GM21576 (cell line): ENCODE measurements at regions not wholly inside any gene's neighbourhood (a gene's known extent, or its start where the extent isn't known, plus 50 kb on each side); places are given as distances from the start of the nearest gene placed in this dataset.

ENCODE experiments used
- ATAC-seq: cut with Tn5 transposase; IDR thresholded peaks from one replicate; pipeline ENCODE4 v1.9.1; 2021; ENCODE audit warnings: mild to moderate bottlenecking, moderate library complexity; ENCODE audit not compliant: unreplicated experiment

GRCh38 chr2:19725392-19725791, 176.4 kb downstream of the TTC32 start:
- ATAC-seq, result no peak

GRCh38 chr2:19723021-19723420, 178.8 kb downstream of the TTC32 start:
- no peak for ATAC-seq

DNA sequence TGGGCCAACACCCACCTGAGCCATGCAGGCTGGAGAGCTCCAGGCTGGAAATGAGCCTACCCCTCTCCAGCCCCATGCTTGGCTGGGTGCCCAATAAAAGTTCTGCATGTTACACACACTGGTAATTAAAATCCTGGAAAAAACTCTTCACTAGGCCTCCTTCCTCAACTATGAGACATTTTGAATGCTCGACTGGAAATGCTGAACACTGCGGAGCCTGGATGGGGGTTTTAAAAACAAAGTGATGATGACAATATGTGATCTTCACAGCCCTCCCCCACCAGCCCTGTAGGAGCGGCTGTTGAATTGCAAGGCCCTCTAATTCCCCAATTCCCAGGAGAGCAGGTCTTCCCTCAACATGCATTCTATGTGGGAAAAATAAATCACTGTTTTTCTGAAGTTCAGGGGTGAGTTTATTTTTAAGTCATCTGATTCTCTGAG, 179.2 kb downstream of the TTC32 start:
- no peak for ATAC-seq

GRCh38 chr2:19720306-19720705, 181.5 kb downstream of the TTC32 start:
- no peak for ATAC-seq

DNA sequence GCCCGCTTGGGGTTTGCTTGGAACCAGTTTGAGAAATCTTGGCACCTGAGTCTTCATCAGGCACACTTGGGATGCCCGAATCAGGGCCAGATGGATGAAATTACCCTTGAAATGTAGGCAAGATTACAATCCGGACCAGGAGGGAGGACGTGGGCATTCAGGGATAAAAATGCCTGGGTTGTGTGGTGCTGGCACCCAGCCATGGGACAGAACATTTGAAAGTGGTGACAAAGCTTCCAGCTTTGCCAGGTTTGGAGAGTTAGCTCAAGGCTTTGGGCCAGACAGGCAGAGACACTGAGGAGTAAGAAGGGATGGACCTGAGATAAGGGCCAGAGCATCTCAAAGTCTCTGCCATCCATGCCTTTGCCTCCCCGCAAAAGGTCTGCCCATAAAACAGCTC, 182.2 kb downstream of the TTC32 start:
- no peak for ATAC-seq

- ATAC-seq, result no peak
These were observed 184.3 kb downstream of the TTC32 start for GRCh38 chr2:19717446-19717845.

- ATAC-seq, result no peak
These were observed 186.9 kb downstream of the TTC32 start for GRCh38 chr2:19714926-19715325.

DNA sequence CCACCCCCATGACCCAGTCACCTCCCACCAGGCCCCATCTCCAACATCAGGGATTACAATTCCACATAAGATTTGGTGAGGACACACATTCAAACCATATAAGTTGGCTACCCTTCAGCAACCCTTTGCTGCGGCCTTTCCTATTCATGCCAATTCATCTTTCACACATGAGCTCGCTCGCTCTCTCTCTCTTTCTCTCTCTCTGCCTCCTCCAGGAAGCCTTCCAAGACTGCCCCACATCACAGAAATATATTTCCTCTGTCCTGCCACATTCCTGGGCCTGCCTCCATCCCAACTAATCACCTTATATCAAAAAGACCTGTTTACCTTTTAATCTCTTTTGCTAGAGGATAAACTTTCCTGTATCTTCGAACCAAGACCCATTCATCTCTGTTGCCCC, 188.9 kb downstream of the TTC32 start:
- no peak for ATAC-seq

DNA sequence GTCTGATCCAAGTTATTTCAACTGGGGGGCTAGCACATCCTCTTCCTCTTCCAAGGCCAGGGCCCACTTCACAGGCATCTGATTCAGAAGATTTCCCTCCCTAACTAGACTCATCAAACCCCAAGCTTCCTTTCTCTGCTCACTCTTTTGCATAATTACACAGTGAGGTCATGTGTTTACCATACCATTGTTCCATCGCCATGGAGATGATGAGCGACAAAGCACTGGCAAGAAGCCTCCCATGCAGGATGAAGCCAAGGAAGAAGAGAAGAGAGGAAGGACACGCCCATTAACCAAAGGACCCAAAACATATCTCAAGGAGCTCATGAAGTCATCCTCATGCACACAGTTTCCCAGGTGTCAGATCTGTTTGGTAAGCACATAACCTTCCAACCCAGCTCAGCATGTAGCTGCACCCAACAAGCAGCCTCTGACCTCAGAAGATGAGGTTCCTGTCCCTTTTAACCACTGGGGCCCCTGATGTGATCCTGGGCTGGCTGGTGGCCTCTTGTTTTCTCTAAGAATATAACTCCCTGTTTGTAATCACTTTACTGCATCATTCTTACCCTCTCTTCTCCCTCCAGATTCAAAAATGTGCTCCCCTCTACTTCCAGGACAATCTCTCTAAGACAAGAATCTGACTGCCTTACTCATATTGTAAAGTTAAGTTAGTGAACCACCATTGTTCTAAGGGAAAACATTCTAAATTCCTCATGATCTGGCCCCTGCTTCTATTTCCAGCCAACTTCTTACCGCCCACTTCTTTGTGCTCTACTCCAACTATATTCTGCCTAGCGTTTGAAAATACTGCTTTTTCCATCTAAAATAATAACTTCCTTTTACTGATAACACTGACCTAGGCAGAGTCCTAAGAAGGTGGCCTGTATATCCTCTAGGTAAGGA, 190.1 kb downstream of the TTC32 start:
- no peak for ATAC-seq

GRCh38 chr2:19710230-19710629, 191.6 kb downstream of the TTC32 start:
- ATAC-seq, result no peak

- no peak for ATAC-seq
These were observed 192.2 kb downstream of the TTC32 start for GRCh38 chr2:19709553-19709952.

- no peak for ATAC-seq
These were observed 193.0 kb downstream of the TTC32 start for GRCh38 chr2:19708776-19709175.

GRCh38 chr2:19706332-19706731, 195.5 kb downstream of the TTC32 start:
- no peak for ATAC-seq

GRCh38 chr2:19702267-19702666, 199.5 kb downstream of the TTC32 start:
- no peak for ATAC-seq

DNA sequence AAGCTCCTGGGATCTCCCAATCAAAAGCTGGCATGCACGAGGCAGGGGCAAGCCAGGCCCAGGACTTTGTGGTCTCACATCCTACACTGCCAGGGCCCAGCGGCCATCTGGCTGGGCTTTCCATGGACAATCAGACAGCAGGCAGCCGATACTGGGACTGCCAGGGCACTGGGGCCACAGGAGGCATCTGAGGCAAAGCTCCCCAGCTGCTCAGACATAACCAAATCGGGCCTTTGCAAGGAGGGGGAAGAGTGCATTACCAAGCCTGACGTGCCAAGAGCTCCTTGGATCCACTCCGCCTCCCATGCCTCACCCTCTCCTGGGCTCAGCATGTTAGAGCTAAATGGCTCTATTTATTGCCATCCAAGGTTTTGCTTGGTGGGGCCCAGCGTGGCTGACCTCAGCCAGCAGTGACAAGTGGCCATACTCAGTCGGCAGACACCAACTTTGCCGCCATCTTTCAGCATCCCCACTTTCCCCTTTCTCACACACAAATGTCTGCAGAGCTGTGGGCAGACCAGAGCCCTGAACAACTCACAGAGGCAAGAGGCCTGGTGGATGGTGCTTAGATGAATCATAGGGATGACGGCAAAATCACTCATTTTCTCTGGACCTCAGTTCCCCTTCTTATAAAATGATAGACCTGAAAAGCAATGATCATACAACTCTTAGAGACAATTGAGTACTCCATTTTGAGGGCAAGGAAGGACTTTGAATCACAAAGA, 200.8 kb downstream of the TTC32 start:
- no peak for ATAC-seq

- no peak for ATAC-seq
These were observed 204.7 kb downstream of the TTC32 start for GRCh38 chr2:19697131-19697530.

GRCh38 chr2:19695706-19696105, 206.1 kb downstream of the TTC32 start:
- no peak for ATAC-seq

- ATAC-seq, result no peak
These were observed 209.9 kb downstream of the TTC32 start for GRCh38 chr2:19691892-19692291.

- ATAC-seq, result no peak
These were observed 211.4 kb downstream of the TTC32 start for GRCh38 chr2:19690429-19690828.

- no peak for ATAC-seq
These were observed 212.1 kb downstream of the TTC32 start for GRCh38 chr2:19689646-19690168.

DNA sequence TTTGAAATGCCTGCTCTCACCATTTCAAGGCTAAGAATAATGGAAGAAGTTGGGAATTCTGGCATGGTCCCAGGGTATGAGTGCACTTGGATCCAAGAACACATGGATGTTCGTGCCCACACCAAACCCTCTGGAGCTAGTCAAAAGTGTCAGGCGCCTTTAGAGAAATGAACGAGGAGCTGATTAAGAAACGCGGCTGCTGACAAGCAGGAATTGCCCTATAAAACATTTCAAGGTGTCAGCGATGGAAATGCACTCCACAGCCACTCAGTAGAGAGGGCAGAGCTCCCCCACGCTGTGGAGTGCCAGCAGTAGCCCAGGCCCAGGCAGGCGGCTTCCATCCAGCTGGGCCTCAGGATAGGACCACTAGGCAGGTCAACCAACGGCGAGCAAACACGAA, 213.7 kb downstream of the TTC32 start:
- ATAC-seq, result no peak
